ENCODE measurements at regions not wholly inside any gene's neighbourhood (a gene's known extent, or its start where the extent isn't known, plus 50 kb on each side); places are given as distances from the start of the nearest gene placed in this dataset.
"Not testable (repeated sequence)": the region's sequence is repeated elsewhere in the genome, so short reads cannot be mapped to it uniquely, and the experiment has no call there.

GRCh38 chr11:45007011-45007410, 56.3 kb upstream of the TP53I11 start:
- DNase-seq, result no peak
- no peaks in the 10 kb centered on the region for H3F3A ChIP-seq (replicated peaks; ENCODE audit: insufficient read depth)
- H3K36me3 ChIP-seq (replicated peaks in 1 of 2; ENCODE audit: control insufficient read depth in 1 of 2, insufficient read depth in 2 of 2, low read length in 1 of 2), result no peaks in the 10 kb centered on the region
- H3K27me3 ChIP-seq (ENCODE audit: insufficient read depth), result no peaks in the 10 kb centered on the region
- ChIA-PET CTCF (interaction anchor here (0.6 kb wide), 1 partner anchor 765 kb away, joined by 3 read pairs; no protein-coding TSS in a partner anchor), POLR2A (no interaction called here)
- no peak overlapping the region for H3K9ac ChIP-seq
- no peaks in the 10 kb centered on the region for H3K4me1 ChIP-seq (ENCODE audit: control insufficient read depth in 1 of 2, insufficient read depth in 2 of 2, low read depth in 1 of 2, low read length in 1 of 2)
- no peaks in the 10 kb centered on the region for H3K9me3 ChIP-seq
- no peaks in the 10 kb centered on the region for H4K20me1 ChIP-seq (ENCODE audit: insufficient read depth)
- no peaks in the 10 kb centered on the region for H3K79me2 ChIP-seq (ENCODE audit: insufficient read depth)
- no peak for TF ChIP-seq GABPA (IDR thresholded peaks at IDR 0.05; ENCODE audit: low read depth)
- no peak for TF ChIP-seq ELF1 (IDR thresholded peaks at IDR 0.05)
- no peak for TF ChIP-seq CTCF (IDR thresholded peaks at IDR 0.05)
- TF ChIP-seq YY1 (IDR thresholded peaks at IDR 0.05; ENCODE audit: low read depth), result no peak
- no peak overlapping the region for H3K27ac ChIP-seq (ENCODE audit: low read depth in 2 of 2, low read length in 1 of 2)
- 51% methylated on average over 8 of the region's 8 CpGs for WGBS (ENCODE audit: low lambda C conversion rate)
- H3K4me2 ChIP-seq, result no peak overlapping the region
- no peak overlapping the region for H3K4me3 ChIP-seq (ENCODE audit: low read depth in 2 of 2, low read length in 1 of 2)
- H2AFZ ChIP-seq (ENCODE audit: low read depth), result no peak overlapping the region
- H3K9me2 ChIP-seq, result no peaks in the 10 kb centered on the region

GRCh38 chr11:45015983-45016382, 65.3 kb upstream of the TP53I11 start:
- 35% methylated on average over 5 of the region's 5 CpGs for WGBS (ENCODE audit: low lambda C conversion rate)
- H3K4me3 ChIP-seq (ENCODE audit: low read depth in 2 of 2, low read length in 1 of 2); H3K4me1 ChIP-seq (ENCODE audit: control insufficient read depth in 1 of 2, insufficient read depth in 2 of 2, low read depth in 1 of 2, low read length in 1 of 2); H3K27me3 ChIP-seq (ENCODE audit: insufficient read depth); H3K27ac ChIP-seq (ENCODE audit: low read depth in 2 of 2, low read length in 1 of 2); H3K36me3 ChIP-seq (replicated peaks in 1 of 2; ENCODE audit: control insufficient read depth in 1 of 2, insufficient read depth in 2 of 2, low read length in 1 of 2); H3K9me2 ChIP-seq; H3K9ac ChIP-seq; H3K79me2 ChIP-seq (ENCODE audit: insufficient read depth); H3K4me2 ChIP-seq; CTCF ChIA-PET; H3K9me3 ChIP-seq; DNase-seq; POLR2A ChIA-PET; H4K20me1 ChIP-seq (ENCODE audit: insufficient read depth); H2AFZ ChIP-seq (ENCODE audit: low read depth); H3F3A ChIP-seq (replicated peaks; ENCODE audit: insufficient read depth): not testable (repeated sequence)

GRCh38 chr11:45016446-45016845, 65.8 kb upstream of the TP53I11 start:
- H3K4me2 ChIP-seq; H3K4me1 ChIP-seq (ENCODE audit: control insufficient read depth in 1 of 2, insufficient read depth in 2 of 2, low read depth in 1 of 2, low read length in 1 of 2); H3K36me3 ChIP-seq (replicated peaks in 1 of 2; ENCODE audit: control insufficient read depth in 1 of 2, insufficient read depth in 2 of 2, low read length in 1 of 2); DNase-seq; H3K9me2 ChIP-seq; H3K4me3 ChIP-seq (ENCODE audit: low read depth in 2 of 2, low read length in 1 of 2); H3K9ac ChIP-seq; H4K20me1 ChIP-seq (ENCODE audit: insufficient read depth); H3K27ac ChIP-seq (ENCODE audit: low read depth in 2 of 2, low read length in 1 of 2); H3K27me3 ChIP-seq (ENCODE audit: insufficient read depth); H3K79me2 ChIP-seq (ENCODE audit: insufficient read depth); H2AFZ ChIP-seq (ENCODE audit: low read depth); H3K9me3 ChIP-seq; H3F3A ChIP-seq (replicated peaks; ENCODE audit: insufficient read depth); POLR2A ChIA-PET: not testable (repeated sequence)
- WGBS (ENCODE audit: low lambda C conversion rate), result 68% methylated on average over 4 of the region's 4 CpGs
- CTCF ChIA-PET, result interaction anchor here (1.3 to 1.5 kb wide), 2 partner anchors 45 to 80 kb away, joined by 4 to 5 read pairs; no protein-coding TSS in a partner anchor

GRCh38 chr11:45017329-45017728, 66.6 kb upstream of the TP53I11 start:
- Histone ChIP-seq H3K4me1 (ENCODE audit: control insufficient read depth in 1 of 2, insufficient read depth in 2 of 2, low read depth in 1 of 2, low read length in 1 of 2) (peaks cover 0 to 7% of the 10 kb centered on the region in 2 experiments; a peak in 1 of 4 replicates), H3K36me3 (replicated peaks in 1 of 2; ENCODE audit: control insufficient read depth in 1 of 2, insufficient read depth in 2 of 2, low read length in 1 of 2) (no peaks in the 10 kb centered on the region), H3K4me3 (ENCODE audit: low read depth in 2 of 2, low read length in 1 of 2) (no peak overlapping the region), H3K27me3 (ENCODE audit: insufficient read depth) (peaks cover 13% of the 10 kb centered on the region; the same call in 1 of the 2 replicates), H3K9ac (no peak overlapping the region), H3F3A (replicated peaks; ENCODE audit: insufficient read depth) (no peaks in the 10 kb centered on the region), H3K4me2 (no peak overlapping the region), H3K27ac (ENCODE audit: low read depth in 2 of 2, low read length in 1 of 2) (no peak overlapping the region), H4K20me1 (ENCODE audit: insufficient read depth) (no peaks in the 10 kb centered on the region), H3K9me2 (no peaks in the 10 kb centered on the region), H3K9me3 (no peaks in the 10 kb centered on the region), H2AFZ (ENCODE audit: low read depth) (no peak overlapping the region), H3K79me2 (ENCODE audit: insufficient read depth) (no peaks in the 10 kb centered on the region)
- WGBS (ENCODE audit: low lambda C conversion rate), result 60% methylated on average over 1 of the region's 6 CpGs
- no peak for DNase-seq
- ChIA-PET POLR2A (no interaction called here), CTCF (interaction anchor here (1.3 to 1.5 kb wide), 2 partner anchors 46 to 81 kb away, joined by 4 to 5 read pairs; no protein-coding TSS in a partner anchor)
- TF ChIP-seq ELF1 (IDR thresholded peaks at IDR 0.05) (no peak), EZH2phosphoT487 (IDR thresholded peaks at IDR 0.05; ENCODE audit: borderline replicate concordance, low read depth) (no peak), USF2 (IDR thresholded peaks at IDR 0.05; ENCODE audit: borderline replicate concordance, low read depth, low read length) (no peak), FOSL2 (IDR thresholded peaks at IDR 0.05; ENCODE audit: borderline replicate concordance, low read depth) (no peak), RXRA (IDR thresholded peaks at IDR 0.05; ENCODE audit: borderline replicate concordance, low read depth) (no peak), CHD2 (IDR thresholded peaks at IDR 0.05; ENCODE audit: low read length, partially characterized antibody) (no peak), TEAD4 (IDR thresholded peaks at IDR 0.05; ENCODE audit: borderline replicate concordance, insufficient read depth) (no peak), SIN3A (IDR thresholded peaks at IDR 0.05; ENCODE audit: borderline replicate concordance, low read depth, low read length) (no peak), MAX (IDR thresholded peaks at IDR 0.05; ENCODE audit: low read depth) (no peak), JUND (IDR thresholded peaks at IDR 0.05) (no peak), MEF2A (IDR thresholded peaks at IDR 0.05; ENCODE audit: borderline replicate concordance, low read depth) (no peak), SMC3 (IDR thresholded peaks at IDR 0.05; ENCODE audit: low read depth, low read length) (no peak)

All from SK-N-SH (cell line).